Gastroesophageal sphincter (tissue), 4 donors: ENCODE measurements at regions not wholly inside any gene's neighbourhood (a gene's known extent, or its start where the extent isn't known, plus 50 kb on each side); places are given as distances from the start of the nearest gene placed in this dataset.

Experiments used
- ATAC-seq: fragments of 150-250 bp; one replicate; pipeline ENCODE4 v1.9.1; 2016; ENCODE audit warnings: mild to moderate bottlenecking, moderate library complexity
- H3K27ac ChIP-seq, 4 donors: fragments of 200-600 bp; sonication (generic) in 3 of 4; 1 replicate in 3 of 4; 2 replicates in 1 of 4; pipeline ENCODE4 v1.5.1; 2016 to 2019
- H3K27me3 ChIP-seq: fragments of 200-600 bp; sonication (generic); one replicate; pipeline ENCODE4 v1.5.1; 2019
- H3K36me3 ChIP-seq, 2 donors: fragments of 200-600 bp; sonication (generic); one replicate each; pipeline ENCODE4 v1.5.1; 2019; ENCODE audit warnings: control low read depth in 1 of 2
- H3K4me1 ChIP-seq, 3 donors: fragments of 200-600 bp; sonication (generic); 1 replicate in 2 of 3; 2 replicates in 1 of 3; pipeline ENCODE4 v1.5.1; 2016 to 2019; ENCODE audit warnings: control low read depth in 2 of 3
- H3K4me3 ChIP-seq, 2 donors: fragments of 200-600 bp; sonication (generic); one replicate each; pipeline ENCODE4 v1.5.1; 2019; ENCODE audit warnings: mild to moderate bottlenecking in 1 of 2, moderate library complexity in 1 of 2
- H3K9me3 ChIP-seq, 3 donors: fragments of 200-600 bp; sonication (generic); one replicate each; pipeline ENCODE4 v1.5.1; 2017 to 2019; ENCODE audit warnings: control low read depth in 2 of 3
- CTCF ChIP-seq, 4 experiments: fragments of 200-600 bp in 2 of 4; fragments of 450-650 bp in 2 of 4; sonication (generic) in 1 of 4; IDR thresholded peaks; one replicate each; pipeline ENCODE4 v1.5.1; 2017 to 2019; ENCODE audit warnings: antibody characterized with exemption in 4 of 4, mild to moderate bottlenecking in 2 of 4, moderate library complexity in 2 of 4
- EP300 ChIP-seq: sonication (generic); formaldehyde crosslinking; IDR thresholded peaks from one replicate; pipeline ENCODE4 v1.6.1; 2017; ENCODE audit warnings: antibody characterized with exemption, mild to moderate bottlenecking
- POLR2A ChIP-seq, 2 donors: fragments of 450-650 bp; IDR thresholded peaks; one replicate each; pipeline ENCODE4 v1.6.1; 2017; ENCODE audit warnings: antibody characterized with exemption in 2 of 2, mild to moderate bottlenecking in 2 of 2, moderate library complexity in 1 of 2
- POLR2AphosphoS5 ChIP-seq: sonication (generic); formaldehyde crosslinking; IDR thresholded peaks from one replicate; pipeline ENCODE4 v1.6.1; 2017; ENCODE audit warnings: antibody characterized with exemption
- WGBS, 2 donors: methylation state at CpG; one replicate each; pipeline ENCODE4 v1.1.5; 2018; ENCODE audit warnings: low coverage in 1 of 2; 5-methylcytosine and 5-hydroxymethylcytosine counted together

GRCh38 chr10:113444766-113445365 lies 108.0 kb upstream of the HABP2 start:
- no peaks in the 10 kb centered on the region for H3K9me3 ChIP-seq
- 100% methylated on average over 1 of the region's 3 CpGs; no CpG with 5 or more reads in 1 of the 2 donors for WGBS, 2 donors
- H3K27me3 ChIP-seq = no peaks in the 10 kb centered on the region
- no peaks in the 10 kb centered on the region for H3K4me1 ChIP-seq
- no peak overlapping the region for H3K4me3 ChIP-seq
- no peak for TF ChIP-seq POLR2AphosphoS5
- TF ChIP-seq EP300 = no peak
- TF ChIP-seq POLR2A (IDR thresholded peaks at IDR 0.05) = no peak
- no peak for TF ChIP-seq CTCF (IDR thresholded peaks at IDR 0.05)
- no peaks in the 10 kb centered on the region for H3K36me3 ChIP-seq
- no peak for ATAC-seq
- H3K27ac ChIP-seq = no peak overlapping the region

GRCh38 chr10:113445736-113446135 lies 107.1 kb upstream of the HABP2 start:
- no peak for TF ChIP-seq POLR2AphosphoS5
- no peak for TF ChIP-seq CTCF (IDR thresholded peaks at IDR 0.05)
- TF ChIP-seq EP300 = no peak
- no peak for TF ChIP-seq POLR2A (IDR thresholded peaks at IDR 0.05)
- H3K9me3 ChIP-seq = no peaks in the 10 kb centered on the region
- WGBS, 2 donors = 90% methylated on average over 2 to 5 of the region's 5 CpGs
- no peak overlapping the region for H3K27ac ChIP-seq
- no peak overlapping the region for H3K4me3 ChIP-seq
- H3K27me3 ChIP-seq = no peaks in the 10 kb centered on the region
- no peaks in the 10 kb centered on the region for H3K36me3 ChIP-seq
- no peak for ATAC-seq
- H3K4me1 ChIP-seq = no peaks in the 10 kb centered on the region

GRCh38 chr10:113446739-113447138 lies 106.1 kb upstream of the HABP2 start:
- TF ChIP-seq CTCF (IDR thresholded peaks at IDR 0.05) = no peak
- TF ChIP-seq POLR2A (IDR thresholded peaks at IDR 0.05) = no peak
- no peak for TF ChIP-seq EP300
- no peak for TF ChIP-seq POLR2AphosphoS5
- Histone ChIP-seq H3K4me3 (no peak overlapping the region), H3K9me3 (no peaks in the 10 kb centered on the region), H3K36me3 (no peaks in the 10 kb centered on the region), H3K4me1 (no peaks in the 10 kb centered on the region), H3K27me3 (no peaks in the 10 kb centered on the region), H3K27ac (no peak overlapping the region)
- no peak for ATAC-seq
- 37 to 55% methylated on average over 2 of the region's 2 CpGs for WGBS, 2 donors

- ATAC-seq = no peak
- TF ChIP-seq POLR2AphosphoS5 = no peak
- no peak for TF ChIP-seq POLR2A (IDR thresholded peaks at IDR 0.05)
- no peak for TF ChIP-seq CTCF (IDR thresholded peaks at IDR 0.05)
- TF ChIP-seq EP300 = no peak
- Histone ChIP-seq H3K4me1 (no peaks in the 10 kb centered on the region), H3K27ac (no peak overlapping the region), H3K36me3 (no peaks in the 10 kb centered on the region), H3K9me3 (no peaks in the 10 kb centered on the region), H3K4me3 (no peak overlapping the region), H3K27me3 (no peaks in the 10 kb centered on the region)
- 70 to 83% methylated on average over 1 of the region's 1 CpG for WGBS, 2 donors
These were observed 105.6 kb upstream of the HABP2 start for GRCh38 chr10:113447278-113447677.

GRCh38 chr10:113449006-113449695 lies 103.7 kb upstream of the HABP2 start:
- H3K4me1 ChIP-seq = peaks cover 0 to under 1% (median 0%) of the 10 kb centered on the region in 3 donors
- TF ChIP-seq CTCF (IDR thresholded peaks at IDR 0.05) (no peak), EP300 (no peak), POLR2A (IDR thresholded peaks at IDR 0.05) (no peak), POLR2AphosphoS5 (no peak)
- H3K9me3 ChIP-seq = no peaks in the 10 kb centered on the region
- no peaks in the 10 kb centered on the region for H3K36me3 ChIP-seq
- no peaks in the 10 kb centered on the region for H3K27me3 ChIP-seq
- no peak overlapping the region for H3K4me3 ChIP-seq
- 67 to 88% methylated on average over 3 to 4 of the region's 5 CpGs for WGBS, 2 donors
- no peak overlapping the region for H3K27ac ChIP-seq
- ATAC-seq = no peak
